Neural cell (in vitro differentiated cells): ENCODE measurements at regions not wholly inside any gene's neighbourhood (a gene's known extent, or its start where the extent isn't known, plus 50 kb on each side); places are given as distances from the start of the nearest gene placed in this dataset.
"Not testable (repeated sequence)": the region's sequence is repeated elsewhere in the genome, so short reads cannot be mapped to it uniquely, and the experiment has no call there.

Experiments
- H2AFZ ChIP-seq: fragments of 200-600, 300-800 bp; sonication (generic), shearing (Covaris generic); 2 replicates; pipeline ENCODE4 v1.6.0; 2014; ENCODE audit warnings: low read depth, mild to moderate bottlenecking, antibody characterized with exemption, low read length, moderate library complexity
- H3F3A ChIP-seq: fragments of 200-600 bp; shearing (Covaris generic); 2 replicates; pipeline ENCODE4 v1.6.1; 2016; ENCODE audit warnings: mild to moderate bottlenecking, moderate library complexity, mixed read lengths, antibody characterized with exemption, low read length; ENCODE audit not compliant: insufficient read depth, poor library complexity, severe bottlenecking
- H3K27ac ChIP-seq: fragments of 200-600, 300-800 bp; sonication (generic), shearing (Covaris generic); 2 replicates; pipeline ENCODE4 v1.5.1; 2014; ENCODE audit warnings: mild to moderate bottlenecking, low read length, moderate library complexity
- H3K27me3 ChIP-seq: fragments of 300-800, 200-600 bp; sonication (generic), shearing (Covaris generic); 2 replicates; pipeline ENCODE4 v1.6.0; 2014; ENCODE audit warnings: mild to moderate bottlenecking, low read depth, low read length, moderate library complexity; ENCODE audit not compliant: insufficient read depth
- H3K36me3 ChIP-seq: fragments of 300-800, 200-600 bp; sonication (generic), shearing (Covaris generic); 2 replicates; pipeline ENCODE4 v1.5.1; 2014; ENCODE audit warnings: mild to moderate bottlenecking, antibody characterized with exemption, low read length, moderate library complexity; ENCODE audit not compliant: insufficient read depth
- H3K4me2 ChIP-seq: fragments of 300-800, 200-600 bp; sonication (generic), shearing (Covaris generic); 2 replicates; pipeline ENCODE4 v1.6.0; 2014; ENCODE audit warnings: mild to moderate bottlenecking, low read length
- H3K4me3 ChIP-seq: fragments of 300-800, 200-600 bp; sonication (generic), shearing (Covaris generic); 2 replicates; pipeline ENCODE4 v1.5.1; 2014; ENCODE audit warnings: mild to moderate bottlenecking, low read length, moderate library complexity
- H3K79me2 ChIP-seq: fragments of 200-600 bp; shearing (Covaris generic); replicated peaks from 2 replicates; pipeline ENCODE4 v1.6.0; 2014; ENCODE audit warnings: mild to moderate bottlenecking, low read length, moderate library complexity; ENCODE audit not compliant: insufficient read depth
- H3K9ac ChIP-seq: fragments of 300-800, 200-600 bp; sonication (generic), shearing (Covaris generic); 2 replicates; pipeline ENCODE4 v1.6.1; 2016; ENCODE audit warnings: mild to moderate bottlenecking, low read length, mixed read lengths
- H3K9me2 ChIP-seq: fragments of 200-600 bp; shearing (Covaris generic); 2 replicates; pipeline ENCODE4 v1.6.1; 2016; ENCODE audit warnings: mild to moderate bottlenecking, low read length, mixed read lengths; ENCODE audit not compliant: insufficient read depth
- H3K9me3 ChIP-seq: fragments of 200-600, 300-800 bp; sonication (generic), shearing (Covaris generic); 2 replicates; pipeline ENCODE4 v1.6.1; 2016; ENCODE audit warnings: mild to moderate bottlenecking, mixed run types, low read length, moderate library complexity, mixed read lengths
- H4K20me1 ChIP-seq: fragments of 200-600 bp; shearing (Covaris generic); 2 replicates; pipeline ENCODE4 v1.6.1; 2016; ENCODE audit warnings: mild to moderate bottlenecking, mixed run types; ENCODE audit not compliant: insufficient read depth
- EP300 ChIP-seq: fragments of 450-650 bp; conservative IDR thresholded peaks from 2 replicates; pipeline ENCODE4 v1.6.1; 2014; ENCODE audit warnings: antibody characterized with exemption, mild to moderate bottlenecking, moderate library complexity; ENCODE audit not compliant: poor library complexity, severe bottlenecking
- EZH2 ChIP-seq: fragments of 200-600, 300-800 bp; shearing (Covaris generic), sonication (generic); IDR thresholded peaks from 2 replicates; pipeline ENCODE4 v1.6.1; 2014; ENCODE audit warnings: antibody characterized with exemption, low read length, borderline replicate concordance, mild to moderate bottlenecking; ENCODE audit not compliant: insufficient read depth, poor library complexity, severe bottlenecking
- MXI1 ChIP-seq: fragments of 450-650 bp; conservative IDR thresholded peaks from 2 replicates; pipeline ENCODE4 v1.6.1; 2014; ENCODE audit warnings: antibody characterized with exemption, mild to moderate bottlenecking; ENCODE audit not compliant: poor library complexity, severe bottlenecking
- POLR2AphosphoS5 ChIP-seq: IDR thresholded peaks from 2 replicates; pipeline ENCODE4 v1.6.1; 2012
- RAD21 ChIP-seq: fragments of 450-650 bp; conservative IDR thresholded peaks from 2 replicates; pipeline ENCODE4 v1.6.1; 2014; ENCODE audit warnings: antibody characterized with exemption, mild to moderate bottlenecking, moderate library complexity
- SMC3 ChIP-seq: fragments of 450-650 bp; conservative IDR thresholded peaks from 2 replicates; pipeline ENCODE4 v1.6.1; 2014; ENCODE audit warnings: antibody characterized with exemption, mild to moderate bottlenecking, moderate library complexity; ENCODE audit not compliant: poor library complexity
- TAF1 ChIP-seq: IDR thresholded peaks from 2 replicates; pipeline ENCODE4 v1.6.1; 2012; ENCODE audit warnings: low read depth
- TF ChIP-seq, protein P1 (sequence below): IDR thresholded peaks from 2 replicates; pipeline ENCODE4 v1.6.1; 2012; ENCODE audit warnings: borderline replicate concordance
- TF ChIP-seq, protein P2 (sequence below): fragments of 450-650 bp; IDR thresholded peaks from 2 replicates; pipeline ENCODE4 v1.5.1; 2014; ENCODE audit warnings: antibody characterized with exemption, mild to moderate bottlenecking, moderate library complexity; ENCODE audit not compliant: poor library complexity, severe bottlenecking

DNA sequence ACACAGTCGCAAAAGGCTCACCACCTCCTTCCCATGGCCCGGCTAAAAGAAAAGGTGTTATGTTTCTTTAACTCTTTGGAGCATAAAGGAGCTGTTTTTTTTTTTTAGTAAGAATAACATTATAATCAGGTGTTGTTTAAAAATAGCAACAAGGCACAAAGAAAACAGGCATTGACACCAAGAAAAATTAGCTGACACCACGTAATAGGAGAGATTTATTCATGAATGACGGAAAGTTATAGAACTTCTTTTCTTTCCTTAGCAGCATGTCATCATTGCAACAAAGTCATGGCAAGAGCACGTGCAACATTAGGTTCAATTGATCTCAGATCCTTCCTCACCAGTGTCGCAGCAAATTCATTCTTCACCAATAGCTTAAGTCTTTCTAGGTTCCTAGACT lies 302.9 kb upstream of the ZFP42 start:
- H2AFZ ChIP-seq, result no peak overlapping the region
- H3K27me3 ChIP-seq, result no peaks in the 10 kb centered on the region
- H3K9me3 ChIP-seq, result no peaks in the 10 kb centered on the region

DNA sequence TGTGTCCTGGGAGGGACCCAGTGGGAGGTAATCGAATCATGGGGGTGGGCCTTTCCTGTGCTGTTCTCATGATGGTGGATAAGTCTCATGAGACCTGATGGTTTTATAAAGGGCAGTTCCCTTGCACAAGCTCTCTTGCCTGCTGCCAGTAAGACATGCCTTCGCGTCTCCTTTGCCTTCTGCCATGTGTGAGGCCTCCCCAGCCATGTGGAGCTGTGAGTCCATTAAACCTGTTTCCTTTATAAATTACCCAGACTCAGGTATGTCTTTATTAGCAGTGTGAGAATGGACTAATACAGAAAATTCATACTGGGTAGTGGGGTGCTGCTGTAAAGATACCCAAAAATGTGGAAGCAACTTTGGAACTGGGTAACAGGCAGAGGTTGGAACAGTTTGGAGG lies 300.0 kb upstream of the ZFP42 start:
- H3K4me2 ChIP-seq, H3K9me2 ChIP-seq, H3K9me3 ChIP-seq: not testable (repeated sequence)

More for the DNA sequence above, 302.9 kb upstream of the ZFP42 start:
- Histone ChIP-seq H3K79me2 (no peaks in the 10 kb centered on the region), H3K4me3 (no peak overlapping the region), H3K9me2 (no peaks in the 10 kb centered on the region), H3K36me3 (no peaks in the 10 kb centered on the region), H3K4me2 (no peak overlapping the region), H4K20me1 (no peaks in the 10 kb centered on the region), H3F3A (no peaks in the 10 kb centered on the region), H3K27ac (no peak overlapping the region), H3K9ac (no peak overlapping the region)
- TF ChIP-seq MXI1, result no peak
- no peak for TF ChIP-seq POLR2AphosphoS5
- no peak for TF ChIP-seq TAF1
- no peak for TF ChIP-seq RAD21
- no peak for TF ChIP-seq EZH2
- TF ChIP-seq, protein P1, sequence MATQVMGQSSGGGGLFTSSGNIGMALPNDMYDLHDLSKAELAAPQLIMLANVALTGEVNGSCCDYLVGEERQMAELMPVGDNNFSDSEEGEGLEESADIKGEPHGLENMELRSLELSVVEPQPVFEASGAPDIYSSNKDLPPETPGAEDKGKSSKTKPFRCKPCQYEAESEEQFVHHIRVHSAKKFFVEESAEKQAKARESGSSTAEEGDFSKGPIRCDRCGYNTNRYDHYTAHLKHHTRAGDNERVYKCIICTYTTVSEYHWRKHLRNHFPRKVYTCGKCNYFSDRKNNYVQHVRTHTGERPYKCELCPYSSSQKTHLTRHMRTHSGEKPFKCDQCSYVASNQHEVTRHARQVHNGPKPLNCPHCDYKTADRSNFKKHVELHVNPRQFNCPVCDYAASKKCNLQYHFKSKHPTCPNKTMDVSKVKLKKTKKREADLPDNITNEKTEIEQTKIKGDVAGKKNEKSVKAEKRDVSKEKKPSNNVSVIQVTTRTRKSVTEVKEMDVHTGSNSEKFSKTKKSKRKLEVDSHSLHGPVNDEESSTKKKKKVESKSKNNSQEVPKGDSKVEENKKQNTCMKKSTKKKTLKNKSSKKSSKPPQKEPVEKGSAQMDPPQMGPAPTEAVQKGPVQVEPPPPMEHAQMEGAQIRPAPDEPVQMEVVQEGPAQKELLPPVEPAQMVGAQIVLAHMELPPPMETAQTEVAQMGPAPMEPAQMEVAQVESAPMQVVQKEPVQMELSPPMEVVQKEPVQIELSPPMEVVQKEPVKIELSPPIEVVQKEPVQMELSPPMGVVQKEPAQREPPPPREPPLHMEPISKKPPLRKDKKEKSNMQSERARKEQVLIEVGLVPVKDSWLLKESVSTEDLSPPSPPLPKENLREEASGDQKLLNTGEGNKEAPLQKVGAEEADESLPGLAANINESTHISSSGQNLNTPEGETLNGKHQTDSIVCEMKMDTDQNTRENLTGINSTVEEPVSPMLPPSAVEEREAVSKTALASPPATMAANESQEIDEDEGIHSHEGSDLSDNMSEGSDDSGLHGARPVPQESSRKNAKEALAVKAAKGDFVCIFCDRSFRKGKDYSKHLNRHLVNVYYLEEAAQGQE, result no peak
- TF ChIP-seq EP300, result no peak
- TF ChIP-seq, protein P2, sequence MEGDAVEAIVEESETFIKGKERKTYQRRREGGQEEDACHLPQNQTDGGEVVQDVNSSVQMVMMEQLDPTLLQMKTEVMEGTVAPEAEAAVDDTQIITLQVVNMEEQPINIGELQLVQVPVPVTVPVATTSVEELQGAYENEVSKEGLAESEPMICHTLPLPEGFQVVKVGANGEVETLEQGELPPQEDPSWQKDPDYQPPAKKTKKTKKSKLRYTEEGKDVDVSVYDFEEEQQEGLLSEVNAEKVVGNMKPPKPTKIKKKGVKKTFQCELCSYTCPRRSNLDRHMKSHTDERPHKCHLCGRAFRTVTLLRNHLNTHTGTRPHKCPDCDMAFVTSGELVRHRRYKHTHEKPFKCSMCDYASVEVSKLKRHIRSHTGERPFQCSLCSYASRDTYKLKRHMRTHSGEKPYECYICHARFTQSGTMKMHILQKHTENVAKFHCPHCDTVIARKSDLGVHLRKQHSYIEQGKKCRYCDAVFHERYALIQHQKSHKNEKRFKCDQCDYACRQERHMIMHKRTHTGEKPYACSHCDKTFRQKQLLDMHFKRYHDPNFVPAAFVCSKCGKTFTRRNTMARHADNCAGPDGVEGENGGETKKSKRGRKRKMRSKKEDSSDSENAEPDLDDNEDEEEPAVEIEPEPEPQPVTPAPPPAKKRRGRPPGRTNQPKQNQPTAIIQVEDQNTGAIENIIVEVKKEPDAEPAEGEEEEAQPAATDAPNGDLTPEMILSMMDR, result no peak
- no peak for TF ChIP-seq SMC3

DNA sequence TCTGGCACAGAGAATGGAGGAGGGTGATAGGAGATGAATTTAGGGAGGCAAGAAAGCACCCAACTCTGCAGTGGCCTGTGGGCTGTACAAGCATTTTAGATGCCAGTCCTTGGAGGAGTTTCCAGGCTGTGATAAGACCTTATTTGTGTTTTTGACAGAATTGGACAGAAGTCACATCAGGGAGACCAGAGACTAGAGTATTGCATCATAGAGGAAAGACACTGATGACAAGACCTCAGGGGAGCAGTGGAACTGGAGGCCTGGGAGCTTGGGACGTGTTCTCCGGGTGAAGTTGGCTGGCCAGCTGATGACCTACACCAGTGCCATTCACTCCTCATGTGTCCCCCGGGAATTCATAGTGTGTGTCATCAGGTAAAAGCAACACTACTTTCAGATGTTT lies 284.0 kb upstream of the ZFP42 start:
- no peaks in the 10 kb centered on the region for H3K79me2 ChIP-seq
- no peaks in the 10 kb centered on the region for H3K36me3 ChIP-seq
- H3K9ac ChIP-seq, result no peak overlapping the region
- H4K20me1 ChIP-seq, result no peaks in the 10 kb centered on the region
- H3K27ac ChIP-seq, result no peak overlapping the region
- TF ChIP-seq MXI1 (no peak), TAF1 (no peak)
- TF ChIP-seq, protein P2, result no peak
- H3K4me3 ChIP-seq, result no peak overlapping the region
- H3K4me2 ChIP-seq, result no peak overlapping the region
- no peaks in the 10 kb centered on the region for H3K27me3 ChIP-seq
- H3K9me2 ChIP-seq, result no peaks in the 10 kb centered on the region
- H3K9me3 ChIP-seq, result no peaks in the 10 kb centered on the region
- no peaks in the 10 kb centered on the region for H3F3A ChIP-seq
- no peak overlapping the region for H2AFZ ChIP-seq

More for the DNA sequence above, 300.0 kb upstream of the ZFP42 start:
- not testable (repeated sequence) for H3K27ac ChIP-seq, H2AFZ ChIP-seq, H4K20me1 ChIP-seq, H3K36me3 ChIP-seq, H3F3A ChIP-seq, H3K79me2 ChIP-seq, H3K4me3 ChIP-seq, H3K27me3 ChIP-seq, H3K9ac ChIP-seq
